ENCODE measurements at regions not wholly inside any gene's neighbourhood (a gene's known extent, or its start where the extent isn't known, plus 50 kb on each side); places are given as distances from the start of the nearest gene placed in this dataset.

GRCh38 chr3:24678021-24678420 is 183.4 kb upstream of the THRB start:
- no peak for TF ChIP-seq CTCF (IDR thresholded peaks at IDR 0.05; ENCODE audit: extremely low read depth, missing control alignments)
- no peak for DNase-seq (ENCODE audit: low spot score)

- no peak for TF ChIP-seq CTCF (IDR thresholded peaks at IDR 0.05; ENCODE audit: extremely low read depth, missing control alignments)
- no peak for DNase-seq (ENCODE audit: low spot score)
These were observed 183.8 kb upstream of the THRB start for GRCh38 chr3:24678421-24678865.

DNA sequence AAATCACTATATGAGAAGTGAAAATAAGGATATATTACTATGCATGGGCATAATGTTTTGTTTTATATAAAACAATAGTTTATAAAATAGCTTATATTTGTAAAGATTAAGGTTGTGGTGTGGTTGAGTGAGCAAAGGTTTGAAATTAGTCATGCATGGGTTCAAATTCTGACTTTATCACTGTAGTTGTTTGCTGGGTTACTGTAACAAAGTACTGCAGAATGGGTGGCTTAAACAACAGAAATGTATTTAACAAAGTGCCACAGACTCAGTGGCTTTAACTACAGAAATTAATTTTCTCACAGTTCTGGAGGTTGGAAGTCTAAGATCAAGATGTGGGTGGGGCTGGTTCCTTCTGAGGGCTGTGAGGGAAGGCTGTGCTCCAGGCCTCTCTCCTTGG is 184.8 kb upstream of the THRB start:
- no peak for TF ChIP-seq CTCF (IDR thresholded peaks at IDR 0.05; ENCODE audit: extremely low read depth, missing control alignments)
- no peak for DNase-seq (ENCODE audit: low spot score)

DNA sequence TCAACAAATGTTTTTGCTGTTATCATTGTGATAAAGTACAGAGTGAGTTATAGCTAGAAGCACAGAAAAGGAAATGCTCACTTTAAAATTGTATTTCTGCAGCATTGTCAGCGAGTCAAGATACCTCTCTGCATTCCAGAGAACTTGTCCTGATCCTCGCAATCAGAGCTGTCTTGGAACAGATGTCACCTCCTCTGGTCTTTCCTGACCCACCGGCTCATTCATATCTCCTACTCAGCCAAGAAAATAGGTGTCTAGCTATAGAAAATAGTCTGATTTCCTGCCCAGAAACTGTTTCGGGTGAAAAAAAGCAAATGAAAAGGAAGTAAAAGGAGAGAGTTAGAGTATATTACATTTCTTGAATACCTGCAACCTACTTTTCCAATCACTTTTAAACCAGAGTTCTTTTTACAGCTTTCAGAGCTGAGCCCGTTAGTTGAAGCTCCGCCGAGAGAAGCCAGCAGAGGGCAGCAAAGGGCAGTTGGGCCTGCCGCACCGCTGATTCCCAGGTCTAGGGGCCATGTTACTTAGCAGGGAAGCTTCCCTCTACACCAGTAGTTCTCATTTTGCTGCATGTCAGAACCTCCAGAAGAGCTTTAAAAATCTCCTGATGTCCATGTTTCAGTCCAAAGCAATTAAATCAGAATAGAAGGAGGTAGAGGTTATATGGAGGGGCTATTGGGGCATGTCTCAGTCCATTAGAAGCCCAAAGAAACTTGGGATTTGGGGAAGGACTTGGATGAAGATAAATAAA is 185.7 kb upstream of the THRB start:
- TF ChIP-seq CTCF (IDR thresholded peaks at IDR 0.05; ENCODE audit: extremely low read depth, missing control alignments) = peak; percentile 57

DNA sequence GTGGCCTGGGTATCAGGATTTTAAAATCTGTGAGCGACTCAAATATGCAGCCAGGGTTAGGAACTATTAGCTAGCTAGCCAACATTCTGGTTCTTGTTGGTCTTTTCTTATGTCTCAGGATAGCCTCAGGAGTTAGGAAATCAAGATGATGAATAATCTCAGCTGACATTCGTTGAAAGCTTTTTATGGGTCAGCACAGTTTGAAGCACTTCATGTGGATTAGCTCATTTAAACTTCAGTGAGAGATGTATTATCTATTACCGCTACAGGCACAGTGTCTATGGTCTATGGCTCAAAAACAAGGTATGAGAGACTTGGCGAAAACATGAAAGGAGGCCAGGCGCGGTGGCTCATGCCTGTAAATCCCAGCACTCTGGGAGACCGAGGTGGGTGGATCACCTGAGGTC is 187.5 kb upstream of the THRB start:
- TF ChIP-seq CTCF (IDR thresholded peaks at IDR 0.05; ENCODE audit: extremely low read depth, missing control alignments) = no peak
- DNase-seq (ENCODE audit: low spot score) = no peak

More for the DNA sequence above, 185.7 kb upstream of the THRB start:
- peak; percentile 43 for DNase-seq (ENCODE audit: low spot score)

- no peak for TF ChIP-seq CTCF (IDR thresholded peaks at IDR 0.05; ENCODE audit: extremely low read depth, missing control alignments)
- no peak for DNase-seq (ENCODE audit: low spot score)
These were observed 188.4 kb upstream of the THRB start for GRCh38 chr3:24683090-24683489.

DNA sequence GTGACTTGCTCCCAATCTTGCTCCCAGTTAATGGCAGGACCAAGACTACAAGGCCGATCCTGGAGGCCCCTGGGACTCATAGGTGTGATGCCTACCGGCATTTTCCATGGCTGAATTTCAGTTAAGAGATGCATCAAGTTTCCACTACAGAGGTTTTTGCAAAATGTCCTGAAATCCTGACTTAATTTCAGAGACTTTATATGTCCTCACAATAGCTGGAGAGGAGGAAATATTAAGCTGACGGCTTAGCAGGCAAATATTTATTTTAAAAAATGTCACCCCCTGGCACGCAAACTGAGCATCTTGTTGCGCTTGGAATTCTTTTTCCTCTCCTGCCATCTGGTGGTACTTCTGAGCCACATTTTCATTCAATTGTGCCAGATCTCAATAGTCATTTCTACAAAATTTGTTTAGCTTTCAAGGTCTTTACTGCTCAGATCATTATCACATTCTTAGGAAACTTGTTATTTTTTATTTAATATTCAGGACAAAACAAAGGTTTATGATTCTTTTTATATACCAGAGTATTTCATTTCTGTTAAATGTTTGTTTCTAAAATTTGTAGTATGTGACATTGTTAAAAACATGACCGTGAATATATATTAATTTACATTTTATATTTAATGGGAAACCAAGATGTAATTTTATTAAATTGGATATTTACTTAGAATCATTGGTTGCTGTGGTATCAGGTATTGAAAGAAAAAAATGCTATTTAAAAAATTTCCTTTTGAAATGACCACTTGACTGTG is 189.2 kb upstream of the THRB start:
- peak; percentile 6 for TF ChIP-seq CTCF (IDR thresholded peaks at IDR 0.05; ENCODE audit: extremely low read depth, missing control alignments)
- no peak for DNase-seq (ENCODE audit: low spot score)

All from GM20000 (cell line).